ENCODE measurements at regions not wholly inside any gene's neighbourhood (a gene's known extent, or its start where the extent isn't known, plus 50 kb on each side); places are given as distances from the start of the nearest gene placed in this dataset.

- Histone ChIP-seq H2AFZ (ENCODE audit: low read depth) (no peak overlapping the region), H3K4me1 (ENCODE audit: control insufficient read depth in 1 of 2, insufficient read depth in 2 of 2, low read depth in 1 of 2, low read length in 1 of 2) (no peaks in the 10 kb centered on the region), H3K9me3 (no peaks in the 10 kb centered on the region), H3K4me3 (ENCODE audit: low read depth in 2 of 2, low read length in 1 of 2) (no peak overlapping the region), H3K9ac (no peak overlapping the region), H3K27me3 (ENCODE audit: insufficient read depth) (no peaks in the 10 kb centered on the region), H3K79me2 (ENCODE audit: insufficient read depth) (no peaks in the 10 kb centered on the region), H3K36me3 (replicated peaks in 1 of 2; ENCODE audit: control insufficient read depth in 1 of 2, insufficient read depth in 2 of 2, low read length in 1 of 2) (no peaks in the 10 kb centered on the region), H3F3A (replicated peaks; ENCODE audit: insufficient read depth) (no peaks in the 10 kb centered on the region), H3K9me2 (no peaks in the 10 kb centered on the region), H4K20me1 (ENCODE audit: insufficient read depth) (no peaks in the 10 kb centered on the region), H3K27ac (ENCODE audit: low read depth in 2 of 2, low read length in 1 of 2) (no peak overlapping the region), H3K4me2 (no peak overlapping the region)
- TF ChIP-seq CTCF (IDR thresholded peaks at IDR 0.05) = no peak
- TF ChIP-seq NFIC (IDR thresholded peaks at IDR 0.05; ENCODE audit: borderline replicate concordance) = no peak
- no peak for TF ChIP-seq TEAD4 (IDR thresholded peaks at IDR 0.05; ENCODE audit: borderline replicate concordance, insufficient read depth)
- no peak for TF ChIP-seq GABPA (IDR thresholded peaks at IDR 0.05; ENCODE audit: low read depth)
- TF ChIP-seq GATA2 (CRISPR knock-in tag; IDR thresholded peaks at IDR 0.05) = no peak
- no peak for TF ChIP-seq IRF3 (IDR thresholded peaks at IDR 0.05; ENCODE audit: low read depth, low read length)
- no peak for TF ChIP-seq REST (IDR thresholded peaks at IDR 0.05; ENCODE audit: low read depth, low read length)
- TF ChIP-seq TAF1 (IDR thresholded peaks at IDR 0.05; ENCODE audit: borderline replicate concordance, low read depth, low read length) = no peak
- no peak for TF ChIP-seq ZBTB33 (IDR thresholded peaks at IDR 0.05; ENCODE audit: borderline replicate concordance, low read depth)
- no peak for TF ChIP-seq USF2 (IDR thresholded peaks at IDR 0.05; ENCODE audit: borderline replicate concordance, low read depth, low read length)
- CTCF ChIA-PET = no interaction called here
- POLR2A ChIA-PET = no interaction called here
- no peak for DNase-seq
- 36% methylated on average over 5 of the region's 5 CpGs for whole genome bisulfite sequencing (ENCODE audit: low lambda C conversion rate)
These were observed 195.9 kb upstream of the SESN3 start for GRCh38 chr11:95426823-95427462.
